ENCODE measurements at regions not wholly inside any gene's neighbourhood (a gene's known extent, or its start where the extent isn't known, plus 50 kb on each side); places are given as distances from the start of the nearest gene placed in this dataset.
"Not testable (repeated sequence)": the region's sequence is repeated elsewhere in the genome, so short reads cannot be mapped to it uniquely, and the experiment has no call there.

DNA sequence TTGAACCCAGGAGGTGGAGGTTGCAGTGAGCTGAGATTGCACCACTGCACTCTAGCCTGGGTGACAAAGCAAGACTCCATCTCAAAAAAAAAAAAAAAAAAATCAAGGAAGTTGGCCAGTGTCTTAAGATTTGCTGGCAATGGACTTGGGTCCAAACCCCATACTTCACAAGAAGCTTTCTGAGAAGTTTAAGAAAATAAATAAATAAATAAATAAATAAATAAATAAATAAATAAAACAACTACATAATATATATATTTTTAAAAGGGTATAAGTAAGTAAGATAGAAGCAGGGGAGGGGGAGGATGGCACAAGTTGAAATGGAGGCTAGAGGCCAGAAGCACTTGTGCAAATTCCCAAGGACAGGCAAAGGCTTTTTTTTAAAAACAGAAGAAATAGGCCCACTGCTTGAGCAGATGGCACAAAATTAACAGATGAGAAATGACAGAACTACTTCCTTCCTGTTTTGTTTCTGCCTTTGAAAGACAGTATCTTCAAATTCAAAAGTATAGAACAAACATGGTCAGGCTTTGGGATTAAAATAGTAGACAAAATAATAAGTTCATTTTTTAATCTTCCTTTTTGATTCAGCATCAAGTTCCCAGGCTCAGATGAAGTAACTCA, 287.7 kb downstream of the ALDH8A1 start:
- Histone ChIP-seq H3K4me3 (ENCODE audit: low read length) (no peak overlapping the region), H3K27me3 (ENCODE audit: insufficient read depth, low read length, poor library complexity, severe bottlenecking) (no peaks in the 10 kb centered on the region), H3K9me3 (ENCODE audit: low read length) (no peaks in the 10 kb centered on the region), H3K27ac (ENCODE audit: low read depth, low read length) (no peak overlapping the region), H3K36me3 (ENCODE audit: insufficient read depth, low read length) (no peaks in the 10 kb centered on the region), H3K4me1 (ENCODE audit: insufficient read depth, low read length) (no peaks in the 10 kb centered on the region)
- H3K9me3 Mint-ChIP-seq: no peaks in the 10 kb centered on the region
- H3K27me3 Mint-ChIP-seq: peaks cover 2 to 3% of the 10 kb centered on the region in 2 donors
- ChIA-PET CTCF (interaction anchor here (0.7 kb wide), 2 partner anchors 847 to 1090 kb away, joined by 3 read pairs; no protein-coding TSS in a partner anchor), POLR2A (no interaction called here)
- no peak for DNase-seq
- no peak overlapping the region for H3K27ac Mint-ChIP-seq
- H3K4me3 Mint-ChIP-seq: no peak overlapping the region
- peaks cover 0 to 2% (median 0%) of the 10 kb centered on the region in 3 donors for H3K36me3 Mint-ChIP-seq
- no peaks in the 10 kb centered on the region for H3K4me1 Mint-ChIP-seq

DNA sequence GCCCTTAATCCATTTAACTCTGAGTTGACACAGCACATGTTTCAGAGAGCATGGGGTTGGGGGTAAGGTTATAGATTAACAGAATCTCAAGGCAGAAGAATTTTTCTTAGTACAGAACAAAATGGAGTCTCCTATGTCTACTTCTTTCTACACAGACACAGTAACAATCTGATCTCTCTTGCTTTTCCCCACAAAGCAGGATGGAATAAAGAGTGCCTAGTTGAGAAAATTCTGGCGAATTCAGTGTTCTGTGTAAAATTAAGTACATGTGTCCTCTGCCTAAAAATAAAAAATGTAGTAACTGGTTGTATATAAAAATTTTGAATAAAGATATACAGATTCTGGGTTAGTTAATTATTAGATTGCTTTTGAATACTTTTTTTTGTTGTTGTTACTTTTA, 290.0 kb downstream of the ALDH8A1 start:
- H3K4me1 Mint-ChIP-seq; POLR2A ChIA-PET; DNase-seq; H3K9me3 ChIP-seq (ENCODE audit: low read length); H3K27ac Mint-ChIP-seq; H3K9me3 Mint-ChIP-seq; CTCF ChIA-PET; H3K36me3 Mint-ChIP-seq; H3K36me3 ChIP-seq (ENCODE audit: insufficient read depth, low read length); H3K27ac ChIP-seq (ENCODE audit: low read depth, low read length); H3K4me3 ChIP-seq (ENCODE audit: low read length); H3K4me1 ChIP-seq (ENCODE audit: insufficient read depth, low read length); H3K27me3 ChIP-seq (ENCODE audit: insufficient read depth, low read length, poor library complexity, severe bottlenecking); H3K4me3 Mint-ChIP-seq: not testable (repeated sequence)
- H3K27me3 Mint-ChIP-seq: peaks cover 4 to 13% of the 10 kb centered on the region in 2 donors

DNA sequence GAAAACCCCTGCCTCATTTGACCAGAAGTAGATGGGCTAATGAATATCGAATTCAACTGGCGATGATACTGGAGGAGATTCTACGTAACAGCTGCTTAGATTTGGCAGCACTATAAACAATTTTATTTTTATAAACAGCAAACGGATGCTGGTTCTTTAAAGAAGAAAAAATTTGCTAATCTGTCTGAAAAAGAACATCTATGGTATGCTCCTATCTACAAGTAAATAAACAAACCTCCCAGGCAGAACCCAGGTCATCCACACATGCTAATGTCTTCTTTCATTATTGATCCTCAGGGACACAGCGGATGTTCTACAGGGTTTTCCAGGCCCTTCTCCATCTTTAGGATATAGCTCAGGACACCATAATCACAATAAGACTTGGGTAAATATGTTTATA, 291.3 kb downstream of the ALDH8A1 start:
- ChIA-PET POLR2A (no interaction called here), CTCF (no interaction called here)
- H3K4me3 Mint-ChIP-seq: no peak overlapping the region
- no peaks in the 10 kb centered on the region for H3K9me3 Mint-ChIP-seq
- no peak overlapping the region for H3K27ac ChIP-seq (ENCODE audit: low read depth, low read length)
- H3K4me1 ChIP-seq (ENCODE audit: insufficient read depth, low read length): no peaks in the 10 kb centered on the region
- H3K27me3 ChIP-seq (ENCODE audit: insufficient read depth, low read length, poor library complexity, severe bottlenecking): no peaks in the 10 kb centered on the region
- peaks cover 2 to 17% of the 10 kb centered on the region in 2 donors for H3K27me3 Mint-ChIP-seq
- H3K27ac Mint-ChIP-seq: no peak overlapping the region
- peaks cover 0 to 2% (median 0%) of the 10 kb centered on the region in 3 donors for H3K36me3 Mint-ChIP-seq
- no peak overlapping the region for H3K4me3 ChIP-seq (ENCODE audit: low read length)
- no peak for DNase-seq
- H3K9me3 ChIP-seq (ENCODE audit: low read length): no peaks in the 10 kb centered on the region
- H3K4me1 Mint-ChIP-seq: no peaks in the 10 kb centered on the region
- no peaks in the 10 kb centered on the region for H3K36me3 ChIP-seq (ENCODE audit: insufficient read depth, low read length)

DNA sequence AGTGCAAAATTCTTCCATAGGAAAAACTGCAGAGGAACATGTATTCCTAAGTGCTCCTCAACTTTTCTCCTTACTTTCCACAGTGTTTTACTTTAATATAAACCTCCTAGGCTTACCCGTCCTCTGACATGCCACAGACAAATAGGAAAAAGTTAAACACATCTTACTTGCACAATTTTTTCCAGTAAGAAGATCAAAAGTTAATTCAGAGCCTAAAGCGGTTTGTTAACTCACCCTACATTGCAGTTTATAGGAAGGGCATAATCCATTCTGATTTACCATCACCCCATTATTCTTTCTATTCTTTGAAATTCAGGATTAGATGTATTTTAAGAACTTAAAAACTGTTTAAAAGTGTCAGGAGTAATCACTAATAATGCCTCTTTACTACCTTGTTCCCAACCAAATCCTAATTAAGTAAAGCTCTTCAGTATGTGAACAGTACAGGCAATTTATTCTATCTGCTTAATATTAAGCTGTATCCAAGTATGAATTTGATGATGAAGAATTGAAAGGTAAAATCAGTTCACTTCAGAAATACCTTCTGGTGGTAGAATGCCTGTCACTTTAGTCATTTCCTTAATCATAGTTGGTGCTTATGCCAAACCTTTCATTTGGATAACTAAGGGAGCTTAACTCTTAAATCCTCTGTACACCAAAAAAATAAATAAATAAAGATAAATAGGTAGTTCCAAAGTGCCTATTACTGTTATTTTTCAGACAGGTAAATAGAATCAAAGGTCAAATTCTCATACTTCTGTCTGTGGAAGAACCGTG, 292.0 kb downstream of the ALDH8A1 start:
- Mint-ChIP-seq H3K4me3 (no peak overlapping the region), H3K4me1 (no peaks in the 10 kb centered on the region), H3K36me3 (peaks cover 0 to 2% (median 0%) of the 10 kb centered on the region in 3 donors), H3K27ac (no peak overlapping the region), H3K9me3 (no peaks in the 10 kb centered on the region), H3K27me3 (peaks cover 2 to 22% of the 10 kb centered on the region in 2 donors)
- Histone ChIP-seq H3K27me3 (ENCODE audit: insufficient read depth, low read length, poor library complexity, severe bottlenecking) (no peaks in the 10 kb centered on the region), H3K4me1 (ENCODE audit: insufficient read depth, low read length) (no peaks in the 10 kb centered on the region), H3K9me3 (ENCODE audit: low read length) (no peaks in the 10 kb centered on the region), H3K36me3 (ENCODE audit: insufficient read depth, low read length) (no peaks in the 10 kb centered on the region), H3K27ac (ENCODE audit: low read depth, low read length) (no peak overlapping the region), H3K4me3 (ENCODE audit: low read length) (no peak overlapping the region)
- POLR2A ChIA-PET: no interaction called here
- CTCF ChIA-PET: no interaction called here
- DNase-seq: no peak

DNA sequence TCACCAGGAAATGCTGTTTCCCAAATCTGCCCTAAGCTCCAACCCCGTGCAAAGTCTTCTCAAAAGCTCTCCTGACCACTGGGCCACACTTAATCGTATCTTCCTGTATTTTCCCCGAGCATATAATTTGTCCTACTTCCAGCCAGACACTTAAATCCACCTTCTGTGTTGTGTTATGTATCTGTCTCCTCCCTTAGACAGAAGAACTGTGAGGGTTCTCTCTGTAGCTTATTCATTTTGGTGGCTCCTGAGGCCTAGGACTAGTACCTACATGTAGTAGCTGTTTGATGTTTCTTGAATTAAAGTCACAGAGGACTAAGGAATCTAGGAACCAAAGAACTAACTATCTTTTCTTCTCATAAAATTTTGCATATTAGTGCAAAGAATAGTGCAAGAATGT, 292.6 kb downstream of the ALDH8A1 start:
- no peaks in the 10 kb centered on the region for H3K9me3 Mint-ChIP-seq
- no peaks in the 10 kb centered on the region for H3K27me3 ChIP-seq (ENCODE audit: insufficient read depth, low read length, poor library complexity, severe bottlenecking)
- no peaks in the 10 kb centered on the region for H3K4me1 ChIP-seq (ENCODE audit: insufficient read depth, low read length)
- H3K4me3 Mint-ChIP-seq: no peak overlapping the region
- peaks cover 0 to 2% (median 0%) of the 10 kb centered on the region in 3 donors for H3K36me3 Mint-ChIP-seq
- CTCF ChIA-PET: no interaction called here
- no peak overlapping the region for H3K4me3 ChIP-seq (ENCODE audit: low read length)
- POLR2A ChIA-PET: no interaction called here
- peaks cover 2 to 22% of the 10 kb centered on the region in 2 donors for H3K27me3 Mint-ChIP-seq
- no peak overlapping the region for H3K27ac ChIP-seq (ENCODE audit: low read depth, low read length)
- no peaks in the 10 kb centered on the region for H3K4me1 Mint-ChIP-seq
- H3K27ac Mint-ChIP-seq: no peak overlapping the region
- DNase-seq: no peak
- H3K9me3 ChIP-seq (ENCODE audit: low read length): no peaks in the 10 kb centered on the region
- H3K36me3 ChIP-seq (ENCODE audit: insufficient read depth, low read length): no peaks in the 10 kb centered on the region

DNA sequence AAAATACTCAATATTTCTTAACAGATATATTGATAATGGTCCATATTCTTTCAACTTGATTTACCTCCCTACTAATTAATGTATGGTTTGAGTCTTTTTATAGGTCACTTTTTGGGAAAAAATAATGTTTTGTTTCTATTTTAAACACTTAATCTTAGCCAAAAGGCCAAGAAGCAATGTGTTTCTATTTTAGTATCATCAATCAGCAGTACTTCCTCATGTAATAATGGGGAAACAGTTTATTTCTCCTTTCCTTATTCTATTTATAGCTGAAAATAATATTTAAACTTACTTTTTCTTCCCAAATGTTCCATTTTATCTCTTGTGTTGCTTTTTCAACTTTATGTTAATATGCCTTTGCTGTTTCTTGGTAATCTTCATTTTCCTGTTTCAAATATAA, 295.1 kb downstream of the ALDH8A1 start:
- Mint-ChIP-seq H3K27ac (no peak overlapping the region), H3K4me3 (no peak overlapping the region), H3K9me3 (no peaks in the 10 kb centered on the region), H3K27me3 (peaks cover 8 to 36% of the 10 kb centered on the region in 2 donors), H3K36me3 (peaks cover 0 to 2% (median 0%) of the 10 kb centered on the region in 3 donors), H3K4me1 (no peaks in the 10 kb centered on the region)
- ChIA-PET CTCF (no interaction called here), POLR2A (no interaction called here)
- Histone ChIP-seq H3K4me1 (ENCODE audit: insufficient read depth, low read length) (no peaks in the 10 kb centered on the region), H3K27ac (ENCODE audit: low read depth, low read length) (no peak overlapping the region), H3K9me3 (ENCODE audit: low read length) (no peaks in the 10 kb centered on the region), H3K36me3 (ENCODE audit: insufficient read depth, low read length) (no peaks in the 10 kb centered on the region), H3K4me3 (ENCODE audit: low read length) (no peak overlapping the region), H3K27me3 (ENCODE audit: insufficient read depth, low read length, poor library complexity, severe bottlenecking) (no peaks in the 10 kb centered on the region)
- no peak for DNase-seq

DNA sequence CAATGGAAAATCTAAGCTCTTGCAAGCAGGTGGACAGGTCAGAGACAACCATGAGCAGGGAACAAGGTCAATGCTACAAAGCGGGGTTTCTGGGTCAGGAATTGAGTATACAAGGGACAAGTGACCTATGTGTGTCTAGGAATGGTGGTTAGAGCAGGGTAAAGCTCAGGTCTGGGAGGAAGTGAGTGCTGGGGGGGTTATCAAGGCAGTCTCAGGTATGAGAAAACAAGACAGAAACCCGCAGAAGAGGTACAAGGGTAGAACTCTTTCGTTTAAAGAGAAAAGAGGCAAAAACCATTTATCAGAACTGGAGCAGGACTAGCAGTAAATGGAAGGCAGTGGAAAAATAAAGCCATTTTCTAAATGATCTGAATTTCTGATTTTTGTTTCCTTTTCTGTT, 298.4 kb downstream of the ALDH8A1 start:
- H3K4me1 Mint-ChIP-seq: no peaks in the 10 kb centered on the region
- H3K4me3 ChIP-seq (ENCODE audit: low read length): no peak overlapping the region
- POLR2A ChIA-PET: no interaction called here

DNA sequence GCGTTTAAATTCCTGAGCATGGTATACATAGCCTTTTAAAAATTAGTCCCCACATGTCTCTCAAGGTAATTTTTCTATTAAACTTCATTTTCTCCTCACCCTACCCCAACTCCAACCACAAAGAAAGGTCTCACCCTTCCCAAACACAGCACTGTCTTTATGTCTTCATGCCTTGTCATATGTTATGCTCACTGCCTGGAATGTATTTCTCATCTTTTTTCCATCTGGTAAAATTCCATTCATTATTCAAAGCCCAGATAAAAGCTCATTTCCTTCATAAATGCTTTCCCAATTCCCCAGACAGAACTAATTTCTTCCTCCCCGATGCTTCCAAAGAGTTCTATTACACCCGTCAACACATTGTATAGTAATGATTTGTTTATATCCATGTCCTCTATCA, 302.0 kb downstream of the ALDH8A1 start:
- H3K4me3 Mint-ChIP-seq: no peak overlapping the region
- DNase-seq: no peak
- CTCF ChIA-PET: no interaction called here

More for the DNA sequence above, 298.4 kb downstream of the ALDH8A1 start:
- DNase-seq: no peak
- H3K9me3 Mint-ChIP-seq: no peaks in the 10 kb centered on the region
- H3K36me3 ChIP-seq (ENCODE audit: insufficient read depth, low read length): no peaks in the 10 kb centered on the region
- no peak overlapping the region for H3K27ac ChIP-seq (ENCODE audit: low read depth, low read length)
- CTCF ChIA-PET: interaction anchor here (0.9 to 1.3 kb wide), 3 partner anchors 473 to 495 kb away, joined by 3 read pairs; no protein-coding TSS in a partner anchor
- H3K27ac Mint-ChIP-seq: no peak overlapping the region
- peaks cover 8 to 36% of the 10 kb centered on the region in 2 donors for H3K27me3 Mint-ChIP-seq
- no peak overlapping the region for H3K4me3 Mint-ChIP-seq
- no peaks in the 10 kb centered on the region for H3K27me3 ChIP-seq (ENCODE audit: insufficient read depth, low read length, poor library complexity, severe bottlenecking)
- no peaks in the 10 kb centered on the region for H3K36me3 Mint-ChIP-seq
- H3K9me3 ChIP-seq (ENCODE audit: low read length): no peaks in the 10 kb centered on the region
- no peaks in the 10 kb centered on the region for H3K4me1 ChIP-seq (ENCODE audit: insufficient read depth, low read length)

More for the DNA sequence above, 302.0 kb downstream of the ALDH8A1 start:
- Histone ChIP-seq H3K27me3 (ENCODE audit: insufficient read depth, low read length, poor library complexity, severe bottlenecking) (no peaks in the 10 kb centered on the region), H3K9me3 (ENCODE audit: low read length) (no peaks in the 10 kb centered on the region), H3K27ac (ENCODE audit: low read depth, low read length) (no peak overlapping the region), H3K4me3 (ENCODE audit: low read length) (no peak overlapping the region), H3K36me3 (ENCODE audit: insufficient read depth, low read length) (no peaks in the 10 kb centered on the region), H3K4me1 (ENCODE audit: insufficient read depth, low read length) (no peaks in the 10 kb centered on the region)
- Mint-ChIP-seq H3K9me3 (no peaks in the 10 kb centered on the region), H3K4me1 (no peaks in the 10 kb centered on the region), H3K36me3 (no peaks in the 10 kb centered on the region), H3K27me3 (peaks cover 6 to 13% of the 10 kb centered on the region in 2 donors), H3K27ac (no peak overlapping the region)
- POLR2A ChIA-PET: no interaction called here
